CD4-positive, alpha-beta T cell (primary cell): ENCODE measurements at regions not wholly inside any gene's neighbourhood (a gene's known extent, or its start where the extent isn't known, plus 50 kb on each side); places are given as distances from the start of the nearest gene placed in this dataset.

Experiments
- ATAC-seq: fragments of 200-7000 bp; cut with Tn5 transposase; one replicate; pipeline ENCODE4 v1.10.0; 2022; ENCODE audit warnings: mild to moderate bottlenecking; ENCODE audit not compliant: poor library complexity
- CTCF ChIA-PET: fragments of 350-600 bp; sonication (Branson Sonifier 250); formaldehyde crosslinking; loops from one replicate; lab custom pipeline; 2021; ENCODE audit warnings: antibody characterized with exemption, inconsistent platforms; lab: Charles Lee
- POLR2A ChIA-PET: fragments of 350-600 bp; sonication (Branson Sonifier 250); formaldehyde crosslinking; loops from one replicate; lab custom pipeline; 2021; ENCODE audit warnings: antibody characterized with exemption, inconsistent platforms; lab: Charles Lee
- DNase-seq, 14 experiments: peaks; one replicate each; pipeline ENCODE4 v3.0.0-alpha.2; 2013 to 2020; ENCODE audit warnings: mixed read lengths in 2 of 14
- H3K27ac ChIP-seq, 2 donors: one replicate each; pipeline versions ENCODE4 v1.5.1 to v1.7.0; 2013; ENCODE audit warnings: low read length in 2 of 2, low read depth in 1 of 2, mild to moderate bottlenecking in 1 of 2
- H3K27me3 ChIP-seq, 2 experiments: 1 replicate in 1 of 2; 2 replicates in 1 of 2; pipeline versions ENCODE4 v1.6.1 to v1.7.0; 2013; ENCODE audit warnings: low read length in 2 of 2, control low read depth in 1 of 2, mild to moderate bottlenecking in 1 of 2, moderate library complexity in 1 of 2; ENCODE audit not compliant: insufficient read depth in 2 of 2, control insufficient read depth in 1 of 2
- H3K36me3 ChIP-seq: one replicate; pipeline ENCODE4 v1.6.1; 2013; ENCODE audit warnings: low read length, control low read depth; ENCODE audit not compliant: insufficient read depth
- H3K4me1 ChIP-seq: one replicate; pipeline ENCODE4 v1.6.1; 2013; ENCODE audit warnings: low read length, control low read depth; ENCODE audit not compliant: insufficient read depth
- H3K4me3 ChIP-seq: one replicate; pipeline ENCODE4 v1.5.1; 2013; ENCODE audit warnings: mild to moderate bottlenecking, low read length, moderate library complexity
- H3K9me3 ChIP-seq, 2 experiments: 1 replicate in 1 of 2; 2 replicates in 1 of 2; pipeline versions ENCODE4 v1.6.1 to v1.7.0; 2013; ENCODE audit warnings: low read length in 2 of 2, mild to moderate bottlenecking in 2 of 2, control low read depth in 1 of 2, moderate library complexity in 1 of 2; ENCODE audit not compliant: control insufficient read depth in 1 of 2, insufficient read depth in 1 of 2
- H3K27ac Mint-ChIP-seq: one replicate; pipeline ENCODE4 v1.8.0; 2020; ENCODE audit warnings: mixed read lengths
- H3K27me3 Mint-ChIP-seq: one replicate; pipeline ENCODE4 v1.8.0; 2021; ENCODE audit warnings: mixed read lengths
- H3K36me3 Mint-ChIP-seq: one replicate; pipeline ENCODE4 v1.8.0; 2021; ENCODE audit warnings: low read depth, mixed read lengths
- H3K4me1 Mint-ChIP-seq: one replicate; pipeline ENCODE4 v1.8.0; 2021; ENCODE audit warnings: low read depth, mixed read lengths
- H3K4me3 Mint-ChIP-seq: one replicate; pipeline ENCODE4 v1.8.0; 2020; ENCODE audit warnings: mild to moderate bottlenecking, mixed read lengths
- H3K9me3 Mint-ChIP-seq: one replicate; pipeline ENCODE4 v1.8.0; 2020; ENCODE audit warnings: mixed read lengths
- CTCF ChIP-seq: fragments of 200-600 bp; IDR thresholded peaks from one replicate; pipeline ENCODE4 v1.8.0; 2022; ENCODE audit warnings: antibody characterized with exemption, mild to moderate bottlenecking
- intact Hi-C, 2 experiments: fragments of 100-400 bp; cut with DNase I in 1 of 2; cut with micrococcal nuclease in 1 of 2; formaldehyde crosslinking; loops; one replicate each; pipeline versions ENCODE4 v1.15.1 to v1.9.0; 2023 to 2025; cut with DNase I, micrococcal nuclease

- H3K27me3 ChIP-seq = no peaks in the 10 kb centered on the region
- Mint-ChIP-seq H3K4me3 (no peak overlapping the region), H3K36me3 (no peaks in the 10 kb centered on the region), H3K4me1 (no peaks in the 10 kb centered on the region), H3K27ac (no peak overlapping the region), H3K9me3 (no peaks in the 10 kb centered on the region), H3K27me3 (no peaks in the 10 kb centered on the region)
- H3K4me1 ChIP-seq = no peaks in the 10 kb centered on the region
- intact Hi-C loops = no loop called here
- ATAC-seq = no peak
- ChIA-PET POLR2A (no interaction called here), CTCF (no interaction called here)
- peaks cover 0 to 8% of the 10 kb centered on the region in 2 experiments for H3K9me3 ChIP-seq
- no peak for DNase-seq
- no peak overlapping the region for H3K27ac ChIP-seq
- H3K4me3 ChIP-seq = no peak overlapping the region
- no peaks in the 10 kb centered on the region for H3K36me3 ChIP-seq
- no peak for TF ChIP-seq CTCF
Measured at GRCh38 chr5:116699332-116699731, 124.7 kb upstream of the SEMA6A start.

DNA sequence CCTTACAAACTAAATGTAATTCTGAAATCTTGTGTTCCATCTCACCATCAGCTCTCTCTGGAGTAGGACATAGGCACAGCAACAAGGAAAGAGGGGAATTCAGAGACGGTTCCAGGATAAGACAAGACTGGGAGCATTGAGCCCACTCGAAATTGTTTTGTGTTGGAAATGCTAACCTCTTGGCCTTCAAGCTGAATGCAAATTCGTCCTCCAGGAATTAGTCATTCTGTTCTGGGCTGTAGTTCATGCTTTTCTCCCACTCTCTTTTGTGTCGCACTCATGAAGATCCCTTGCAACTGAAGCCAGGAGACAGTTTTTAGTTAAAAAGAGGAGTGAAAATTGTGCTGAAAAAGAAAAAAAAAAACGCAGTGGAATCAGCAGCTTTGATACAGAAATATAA is 121.7 kb upstream of the SEMA6A start:
- no peak for ATAC-seq
- intact Hi-C loops = no loop called here
- H3K36me3 ChIP-seq = no peaks in the 10 kb centered on the region
- CTCF ChIA-PET = no interaction called here
- no peaks in the 10 kb centered on the region for H3K4me1 ChIP-seq
- no peaks in the 10 kb centered on the region for H3K27me3 Mint-ChIP-seq
- H3K27ac Mint-ChIP-seq = no peak overlapping the region
- no peak for TF ChIP-seq CTCF
- POLR2A ChIA-PET = no interaction called here
- H3K36me3 Mint-ChIP-seq = no peaks in the 10 kb centered on the region
- no peaks in the 10 kb centered on the region for H3K27me3 ChIP-seq
- H3K9me3 ChIP-seq = peaks cover 0 to 3% of the 10 kb centered on the region in 2 experiments
- H3K4me1 Mint-ChIP-seq = no peaks in the 10 kb centered on the region
- H3K27ac ChIP-seq = no peak overlapping the region
- no peak overlapping the region for H3K4me3 ChIP-seq
- H3K9me3 Mint-ChIP-seq = no peaks in the 10 kb centered on the region
- no peak overlapping the region for H3K4me3 Mint-ChIP-seq
- DNase-seq = no peak

DNA sequence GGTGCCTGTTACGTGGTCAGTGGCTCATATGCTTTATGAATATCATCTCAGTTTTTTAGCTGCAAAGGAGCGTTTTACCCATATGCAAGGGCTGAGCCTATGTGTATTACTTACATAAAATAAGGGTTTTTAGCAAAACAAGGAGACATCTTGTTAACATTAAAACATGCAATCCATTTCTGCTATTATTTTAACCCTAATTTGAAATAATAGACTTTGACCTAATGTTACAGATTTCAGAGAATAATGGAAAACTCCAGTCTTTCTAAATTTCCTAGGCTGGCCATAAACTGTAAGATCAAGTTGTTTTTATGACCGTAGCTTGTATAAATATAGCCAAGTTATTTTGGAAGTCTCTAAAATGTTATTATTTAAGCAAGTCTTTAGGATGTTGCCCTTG is 121.1 kb upstream of the SEMA6A start:
- peaks cover 0 to 3% of the 10 kb centered on the region in 2 experiments for H3K9me3 ChIP-seq
- Mint-ChIP-seq H3K27ac (no peak overlapping the region), H3K4me3 (no peak overlapping the region), H3K4me1 (no peaks in the 10 kb centered on the region), H3K9me3 (no peaks in the 10 kb centered on the region), H3K36me3 (no peaks in the 10 kb centered on the region), H3K27me3 (no peaks in the 10 kb centered on the region)
- no peak for TF ChIP-seq CTCF
- H3K27me3 ChIP-seq = no peaks in the 10 kb centered on the region
- DNase-seq = no peak
- no peak overlapping the region for H3K27ac ChIP-seq
- POLR2A ChIA-PET = no interaction called here
- CTCF ChIA-PET = no interaction called here
- no peaks in the 10 kb centered on the region for H3K36me3 ChIP-seq
- H3K4me3 ChIP-seq = no peak overlapping the region
- intact Hi-C loops = no loop called here
- no peak for ATAC-seq
- no peaks in the 10 kb centered on the region for H3K4me1 ChIP-seq
